ENCODE measurements at regions not wholly inside any gene's neighbourhood (a gene's known extent, or its start where the extent isn't known, plus 50 kb on each side); places are given as distances from the start of the nearest gene placed in this dataset.
"Not testable (repeated sequence)": the region's sequence is repeated elsewhere in the genome, so short reads cannot be mapped to it uniquely, and the experiment has no call there.

GRCh38 chr10:28085760-28086159 lies 86.9 kb upstream of the ODAD2 start:
- TF ChIP-seq, protein P1, sequence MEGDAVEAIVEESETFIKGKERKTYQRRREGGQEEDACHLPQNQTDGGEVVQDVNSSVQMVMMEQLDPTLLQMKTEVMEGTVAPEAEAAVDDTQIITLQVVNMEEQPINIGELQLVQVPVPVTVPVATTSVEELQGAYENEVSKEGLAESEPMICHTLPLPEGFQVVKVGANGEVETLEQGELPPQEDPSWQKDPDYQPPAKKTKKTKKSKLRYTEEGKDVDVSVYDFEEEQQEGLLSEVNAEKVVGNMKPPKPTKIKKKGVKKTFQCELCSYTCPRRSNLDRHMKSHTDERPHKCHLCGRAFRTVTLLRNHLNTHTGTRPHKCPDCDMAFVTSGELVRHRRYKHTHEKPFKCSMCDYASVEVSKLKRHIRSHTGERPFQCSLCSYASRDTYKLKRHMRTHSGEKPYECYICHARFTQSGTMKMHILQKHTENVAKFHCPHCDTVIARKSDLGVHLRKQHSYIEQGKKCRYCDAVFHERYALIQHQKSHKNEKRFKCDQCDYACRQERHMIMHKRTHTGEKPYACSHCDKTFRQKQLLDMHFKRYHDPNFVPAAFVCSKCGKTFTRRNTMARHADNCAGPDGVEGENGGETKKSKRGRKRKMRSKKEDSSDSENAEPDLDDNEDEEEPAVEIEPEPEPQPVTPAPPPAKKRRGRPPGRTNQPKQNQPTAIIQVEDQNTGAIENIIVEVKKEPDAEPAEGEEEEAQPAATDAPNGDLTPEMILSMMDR (IDR thresholded peaks at IDR 0.05), result not testable (repeated sequence)
- TF ChIP-seq POLR2A, POLR2AphosphoS5 (IDR thresholded peaks at IDR 0.05): not testable (repeated sequence)
